Adrenal gland (tissue), 5 donors: ENCODE measurements at regions not wholly inside any gene's neighbourhood (a gene's known extent, or its start where the extent isn't known, plus 50 kb on each side); places are given as distances from the start of the nearest gene placed in this dataset.

ENCODE experiments used
- CTCF ChIP-seq, 6 experiments: fragments of 450-650 bp in 4 of 6; fragments of 200-600 bp in 2 of 6; sonication (generic) in 1 of 6; IDR thresholded peaks; 1 replicate in 5 of 6; 2 replicates in 1 of 6; pipeline versions ENCODE4 v1.5.1 to v1.8.0; 2016 to 2021; ENCODE audit warnings: antibody characterized with exemption in 6 of 6, mild to moderate bottlenecking in 2 of 6, moderate library complexity in 1 of 6
- POLR2A ChIP-seq, 2 donors: fragments of 450-650 bp; IDR thresholded peaks; one replicate each; pipeline ENCODE4 v1.6.1; 2017; ENCODE audit warnings: antibody characterized with exemption in 2 of 2, mild to moderate bottlenecking in 2 of 2, moderate library complexity in 1 of 2
- donor health status: DM: no; HTN: no; CAD: no.

- TF ChIP-seq CTCF (IDR thresholded peaks at IDR 0.05) (no peak), POLR2A (IDR thresholded peaks at IDR 0.05) (no peak)
Observed at GRCh38 chr1:189597083-189597482, 880.6 kb downstream of the BRINP3 start.
